Jurkat, Clone E6-1 (cell line): ENCODE measurements at regions not wholly inside any gene's neighbourhood (a gene's known extent, or its start where the extent isn't known, plus 50 kb on each side); places are given as distances from the start of the nearest gene placed in this dataset.

Experiments
- DNase-seq: peaks from one replicate; pipeline ENCODE4 v3.0.0-alpha.2; 2011; ENCODE audit warnings: low read depth, low spot score
- H3K4me3 ChIP-seq: 2 replicates; pipeline ENCODE4 v1.5.1; 2011; ENCODE audit warnings: mild to moderate bottlenecking, low read length, control low read depth, moderate library complexity

DNA sequence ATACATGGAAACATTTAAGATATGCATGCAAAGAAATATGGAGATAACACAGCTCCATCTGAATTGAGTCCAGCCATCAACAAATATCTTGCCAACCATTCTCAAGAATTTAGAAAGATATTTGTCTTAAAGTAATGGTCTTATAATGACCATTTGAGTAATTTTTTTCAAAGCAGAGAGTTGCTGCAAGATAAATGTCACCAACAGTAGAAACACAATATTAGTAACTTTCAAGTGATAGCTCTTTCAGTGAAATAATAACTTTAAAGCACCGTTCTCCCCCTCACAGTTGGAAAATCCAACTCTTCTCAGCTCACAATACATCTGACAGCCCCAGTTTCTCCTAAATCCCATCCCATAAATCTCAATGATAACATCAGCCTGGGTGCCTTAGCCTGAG, 481.0 kb upstream of the ADAMTS5 start:
- no peak overlapping the region for H3K4me3 ChIP-seq
- no peak for DNase-seq

GRCh38 chr21:27429710-27430341, 462.9 kb upstream of the ADAMTS5 start:
- no peak for DNase-seq
- no peak overlapping the region for H3K4me3 ChIP-seq

- DNase-seq = no peak
- no peak overlapping the region for H3K4me3 ChIP-seq
These were observed 459.3 kb upstream of the ADAMTS5 start for GRCh38 chr21:27426196-27426595.

GRCh38 chr21:27425574-27425973, 458.7 kb upstream of the ADAMTS5 start:
- no peak overlapping the region for H3K4me3 ChIP-seq
- DNase-seq = no peak

- no peak for DNase-seq
These were observed 458.3 kb upstream of the ADAMTS5 start for GRCh38 chr21:27425172-27425571.

GRCh38 chr21:27424601-27425000, 457.7 kb upstream of the ADAMTS5 start:
- no peak for DNase-seq
- H3K4me3 ChIP-seq = no peak overlapping the region

More at GRCh38 chr21:27425172-27425571, 458.3 kb upstream of the ADAMTS5 start:
- H3K4me3 ChIP-seq = no peak overlapping the region

DNA sequence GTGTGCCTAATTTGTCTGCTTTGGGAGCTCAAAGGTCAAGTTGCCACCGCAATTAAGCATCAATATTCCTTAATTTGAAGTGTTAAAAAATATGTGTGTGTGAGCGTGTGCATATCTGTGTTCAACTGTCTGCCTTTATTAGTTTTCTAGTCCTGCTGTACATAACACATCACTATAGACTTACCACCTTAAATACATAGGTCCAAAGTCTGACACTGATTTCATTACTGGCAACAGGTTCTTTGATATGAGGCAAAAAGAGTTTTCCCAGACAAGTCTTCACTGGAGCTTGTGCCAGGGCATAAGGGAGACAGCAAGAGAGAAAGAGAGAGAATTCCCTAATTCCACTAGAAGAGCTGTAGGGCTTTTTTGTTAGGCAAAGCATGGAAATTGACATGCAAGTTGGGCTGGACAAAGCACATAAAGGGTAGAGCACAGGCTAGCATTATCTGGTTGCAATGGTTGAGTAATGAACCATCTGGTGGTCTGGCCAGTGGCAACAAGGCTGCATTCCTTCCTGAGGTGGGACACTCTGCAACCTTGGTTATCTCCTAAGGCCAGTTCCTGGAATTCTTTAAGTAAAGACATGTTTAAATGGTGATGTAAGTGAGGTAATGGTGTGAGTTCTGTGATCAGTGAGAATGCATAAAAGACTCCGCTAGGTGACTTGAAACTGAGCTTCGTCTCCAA, 457.2 kb upstream of the ADAMTS5 start:
- no peak overlapping the region for H3K4me3 ChIP-seq
- no peak for DNase-seq

DNA sequence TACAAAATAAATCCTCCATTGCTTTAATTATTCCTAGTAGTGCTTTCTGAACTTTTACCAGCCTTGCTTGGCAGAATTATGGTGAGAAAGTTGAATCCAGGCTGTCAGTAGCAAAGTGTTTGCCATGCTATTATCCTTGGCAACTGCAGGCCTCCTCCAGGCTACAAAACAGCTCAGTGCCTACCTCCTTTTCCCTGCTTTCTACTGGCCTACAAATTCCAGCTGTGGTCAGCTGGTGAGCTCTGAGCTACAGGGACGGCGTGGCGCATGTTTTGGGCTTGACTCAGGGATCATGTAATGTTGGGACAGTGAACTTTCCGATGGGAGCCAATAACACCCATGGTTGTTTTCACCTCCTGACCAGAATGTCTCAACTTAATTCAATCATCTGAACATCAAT, 456.1 kb upstream of the ADAMTS5 start:
- H3K4me3 ChIP-seq = no peak overlapping the region
- DNase-seq = no peak

GRCh38 chr21:27422435-27422834, 455.5 kb upstream of the ADAMTS5 start:
- DNase-seq = no peak
- no peak overlapping the region for H3K4me3 ChIP-seq

- H3K4me3 ChIP-seq = no peak overlapping the region
- DNase-seq = no peak
These were observed 454.8 kb upstream of the ADAMTS5 start for GRCh38 chr21:27421654-27422053.

GRCh38 chr21:27419153-27419552, 452.3 kb upstream of the ADAMTS5 start:
- DNase-seq = no peak
- H3K4me3 ChIP-seq = no peak overlapping the region

DNA sequence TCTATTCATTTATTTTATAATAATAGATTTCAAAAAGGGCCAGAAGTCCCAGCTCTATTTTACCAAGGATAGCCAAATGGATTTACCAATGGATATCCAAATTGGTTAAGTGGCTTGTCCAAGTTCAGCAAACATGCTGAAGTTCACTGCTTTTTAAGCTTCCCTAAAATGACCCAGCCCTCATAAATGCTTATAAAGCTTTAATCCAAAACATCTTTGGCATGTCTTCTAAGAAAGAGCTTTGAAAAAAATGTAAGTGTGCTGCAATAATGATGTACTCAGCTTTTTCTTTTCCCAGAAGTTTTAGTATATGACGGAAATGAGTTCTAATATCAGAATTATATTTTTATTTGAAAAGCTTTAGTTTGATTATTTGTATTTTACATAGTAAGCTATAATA, 451.5 kb upstream of the ADAMTS5 start:
- no peak for DNase-seq

GRCh38 chr21:27412530-27412929, 445.6 kb upstream of the ADAMTS5 start:
- no peak overlapping the region for H3K4me3 ChIP-seq
- no peak for DNase-seq

More for the DNA sequence above, 451.5 kb upstream of the ADAMTS5 start:
- H3K4me3 ChIP-seq = no peak overlapping the region

GRCh38 chr21:27408826-27409225, 441.9 kb upstream of the ADAMTS5 start:
- no peak for DNase-seq
- H3K4me3 ChIP-seq = no peak overlapping the region

- no peak for DNase-seq
These were observed 440.4 kb upstream of the ADAMTS5 start for GRCh38 chr21:27407271-27407670.

DNA sequence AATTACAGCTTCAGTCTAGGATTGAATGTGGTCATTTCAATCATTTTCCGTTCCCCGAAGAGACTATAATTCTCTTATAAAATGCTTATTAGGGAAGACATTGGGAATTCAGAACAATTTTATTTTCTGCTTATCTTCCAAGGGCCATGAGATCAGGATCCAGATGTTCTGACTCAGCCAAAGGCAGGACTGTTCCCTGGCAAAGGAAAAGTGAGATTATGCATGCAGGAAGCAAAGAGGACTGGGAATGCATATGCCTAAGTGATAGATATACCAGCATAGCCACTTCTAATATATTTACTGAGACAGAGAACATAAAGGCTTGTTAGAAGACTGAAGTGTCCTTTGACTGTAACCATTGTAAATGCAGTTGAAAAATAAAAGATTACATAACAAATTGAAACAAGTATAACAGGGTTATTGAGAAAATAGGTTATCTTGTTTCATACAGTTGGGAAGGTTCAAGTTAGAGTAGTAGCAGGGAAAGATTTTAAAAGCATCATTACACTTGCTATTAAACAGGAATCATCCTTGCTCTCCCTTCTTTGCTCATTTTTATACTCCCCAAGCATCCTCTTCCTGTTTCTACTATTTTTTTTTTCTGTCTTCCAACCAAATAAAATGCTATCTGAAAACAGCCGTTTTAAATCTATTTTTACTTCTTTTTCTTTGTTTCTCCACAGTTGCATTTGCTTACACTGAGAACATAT, 439.6 kb upstream of the ADAMTS5 start:
- no peak for DNase-seq
- no peak overlapping the region for H3K4me3 ChIP-seq

More at GRCh38 chr21:27407271-27407670, 440.4 kb upstream of the ADAMTS5 start:
- H3K4me3 ChIP-seq = no peak overlapping the region

DNA sequence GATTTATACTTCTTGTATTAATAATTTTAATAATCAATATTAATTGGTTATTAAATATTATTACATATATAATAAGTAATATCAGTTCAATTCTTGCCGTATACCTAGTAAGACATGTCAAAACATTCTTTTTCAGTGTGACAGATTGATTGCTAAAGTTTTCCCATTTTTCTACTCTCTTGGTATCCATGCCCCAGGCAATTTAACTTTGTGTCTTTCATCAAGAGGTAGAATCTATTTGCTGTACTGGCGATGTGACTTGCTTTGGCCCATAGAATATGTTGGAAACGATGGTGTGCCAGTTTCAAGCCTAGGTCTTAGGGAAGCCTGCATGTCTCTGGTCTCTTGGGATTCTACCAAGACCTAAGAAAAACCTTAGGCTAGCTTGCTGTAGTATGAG, 436.1 kb upstream of the ADAMTS5 start:
- DNase-seq = no peak
- H3K4me3 ChIP-seq = no peak overlapping the region

- no peak for DNase-seq
- no peak overlapping the region for H3K4me3 ChIP-seq
These were observed 433.2 kb upstream of the ADAMTS5 start for GRCh38 chr21:27400045-27400444.

DNA sequence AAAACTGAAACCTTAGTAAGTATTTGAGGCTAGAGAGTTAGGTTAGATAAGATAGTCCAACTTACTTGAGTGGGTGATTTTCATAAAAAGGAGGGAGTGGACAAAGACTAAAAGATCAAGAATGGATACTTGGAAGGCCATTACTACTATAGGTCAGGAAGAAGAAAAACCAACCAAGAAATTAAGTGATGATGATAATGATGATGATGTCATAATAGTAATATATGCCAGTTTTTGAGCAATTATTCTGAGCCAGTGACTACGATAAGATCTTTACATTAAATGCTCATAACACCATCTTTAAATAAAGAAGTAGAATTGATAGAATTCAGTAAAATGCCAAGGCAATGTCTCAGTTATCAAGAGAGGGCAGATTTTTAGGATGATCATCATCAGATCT, 430.7 kb upstream of the ADAMTS5 start:
- no peak overlapping the region for H3K4me3 ChIP-seq
- no peak for DNase-seq

- no peak for DNase-seq
- H3K4me3 ChIP-seq = no peak overlapping the region
These were observed 426.8 kb upstream of the ADAMTS5 start for GRCh38 chr21:27393726-27394125.
